ENCODE measurements at regions not wholly inside any gene's neighbourhood (a gene's known extent, or its start where the extent isn't known, plus 50 kb on each side); places are given as distances from the start of the nearest gene placed in this dataset.

DNA sequence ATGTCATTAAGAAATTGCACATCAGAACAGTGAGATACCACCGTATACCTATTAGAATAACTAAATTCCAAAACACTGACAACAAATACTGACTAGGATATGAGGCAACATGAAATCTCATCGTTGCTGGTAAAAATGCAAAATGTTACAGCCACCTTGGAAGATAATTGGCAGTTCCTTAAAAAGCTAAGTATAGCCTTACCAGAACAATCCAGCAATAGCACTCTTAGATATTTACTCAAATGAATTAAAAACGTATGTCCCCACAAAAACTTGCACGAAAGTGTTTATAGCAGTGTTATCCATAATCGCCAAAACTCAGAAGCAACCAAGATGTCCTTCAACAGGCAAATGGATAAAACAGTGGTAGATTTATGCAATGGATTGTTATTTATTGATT, 241.7 kb downstream of the EPHA4 start:
- H3K4me3 ChIP-seq, result no peak overlapping the region
- TF ChIP-seq EP300 (IDR thresholded peaks at IDR 0.05) (no peak), POLR2A (IDR thresholded peaks at IDR 0.05) (no peak)
- TF ChIP-seq, protein P1, sequence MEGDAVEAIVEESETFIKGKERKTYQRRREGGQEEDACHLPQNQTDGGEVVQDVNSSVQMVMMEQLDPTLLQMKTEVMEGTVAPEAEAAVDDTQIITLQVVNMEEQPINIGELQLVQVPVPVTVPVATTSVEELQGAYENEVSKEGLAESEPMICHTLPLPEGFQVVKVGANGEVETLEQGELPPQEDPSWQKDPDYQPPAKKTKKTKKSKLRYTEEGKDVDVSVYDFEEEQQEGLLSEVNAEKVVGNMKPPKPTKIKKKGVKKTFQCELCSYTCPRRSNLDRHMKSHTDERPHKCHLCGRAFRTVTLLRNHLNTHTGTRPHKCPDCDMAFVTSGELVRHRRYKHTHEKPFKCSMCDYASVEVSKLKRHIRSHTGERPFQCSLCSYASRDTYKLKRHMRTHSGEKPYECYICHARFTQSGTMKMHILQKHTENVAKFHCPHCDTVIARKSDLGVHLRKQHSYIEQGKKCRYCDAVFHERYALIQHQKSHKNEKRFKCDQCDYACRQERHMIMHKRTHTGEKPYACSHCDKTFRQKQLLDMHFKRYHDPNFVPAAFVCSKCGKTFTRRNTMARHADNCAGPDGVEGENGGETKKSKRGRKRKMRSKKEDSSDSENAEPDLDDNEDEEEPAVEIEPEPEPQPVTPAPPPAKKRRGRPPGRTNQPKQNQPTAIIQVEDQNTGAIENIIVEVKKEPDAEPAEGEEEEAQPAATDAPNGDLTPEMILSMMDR (IDR thresholded peaks at IDR 0.05), result no peak
- no peak overlapping the region for H3K27ac ChIP-seq
- DNase-seq (ENCODE audit: low spot score in 2 of 2), result no peak
- H3K4me1 ChIP-seq, result no peaks in the 10 kb centered on the region
- no peaks in the 10 kb centered on the region for H3K9me3 ChIP-seq
- 48 to 83% methylated on average over 5 of the region's 5 CpGs for WGBS, 2 donors
- no peaks in the 10 kb centered on the region for H3K27me3 ChIP-seq
- no peaks in the 10 kb centered on the region for H3K36me3 ChIP-seq

GRCh38 chr2:221334481-221335218, 237.5 kb downstream of the EPHA4 start:
- Histone ChIP-seq H3K27me3 (no peaks in the 10 kb centered on the region), H3K36me3 (no peaks in the 10 kb centered on the region), H3K4me1 (no peaks in the 10 kb centered on the region), H3K27ac (no peak overlapping the region), H3K9me3 (no peaks in the 10 kb centered on the region), H3K4me3 (no peak overlapping the region)
- TF ChIP-seq POLR2A (IDR thresholded peaks at IDR 0.05) (no peak), EP300 (IDR thresholded peaks at IDR 0.05) (no peak)
- TF ChIP-seq, protein P1 (IDR thresholded peaks at IDR 0.05), result no peak
- DNase-seq (ENCODE audit: low spot score in 2 of 2), result no peak
- WGBS, 2 donors, result 71 to 75% methylated on average over 11 of the region's 11 CpGs

DNA sequence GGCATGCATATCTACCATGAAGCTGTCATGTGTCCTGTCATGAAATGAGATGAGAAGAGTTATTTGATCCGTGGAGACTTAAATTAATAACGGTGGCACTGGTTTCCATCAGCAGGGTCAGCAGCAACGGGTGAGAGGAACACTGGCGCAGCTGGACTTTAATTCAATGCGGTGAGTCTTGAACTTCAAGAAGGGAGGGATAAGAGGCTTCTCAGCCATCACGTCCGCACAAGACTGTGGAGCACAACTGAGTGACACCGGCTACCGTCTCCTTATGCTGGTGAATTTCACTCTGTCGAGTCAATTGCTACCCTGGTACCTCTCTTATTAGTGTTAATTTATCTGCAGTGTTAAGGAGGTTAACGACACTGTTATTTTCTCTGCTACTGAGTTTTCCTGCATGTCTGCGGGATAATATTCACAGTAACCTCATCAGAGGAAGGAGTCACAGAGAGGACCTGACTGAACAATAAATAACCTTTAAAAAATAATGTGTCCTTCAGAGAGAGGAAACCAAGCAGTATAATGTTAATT, 236.8 kb downstream of the EPHA4 start:
- Histone ChIP-seq H3K36me3 (no peaks in the 10 kb centered on the region), H3K4me1 (no peaks in the 10 kb centered on the region), H3K9me3 (no peaks in the 10 kb centered on the region), H3K27me3 (no peaks in the 10 kb centered on the region), H3K4me3 (no peak overlapping the region), H3K27ac (no peak overlapping the region)
- DNase-seq (ENCODE audit: low spot score in 2 of 2), result no peak
- WGBS, 2 donors, result 71 to 79% methylated on average over 12 of the region's 12 CpGs
- no peak for TF ChIP-seq EP300 (IDR thresholded peaks at IDR 0.05)
- TF ChIP-seq, protein P1 (IDR thresholded peaks at IDR 0.05), result no peak
- TF ChIP-seq POLR2A (IDR thresholded peaks at IDR 0.05), result no peak

GRCh38 chr2:221336967-221337366, 235.1 kb downstream of the EPHA4 start:
- DNase-seq (ENCODE audit: low spot score in 2 of 2), result no peak
- Histone ChIP-seq H3K4me3 (no peak overlapping the region), H3K9me3 (no peaks in the 10 kb centered on the region), H3K4me1 (no peaks in the 10 kb centered on the region), H3K27me3 (no peaks in the 10 kb centered on the region), H3K36me3 (no peaks in the 10 kb centered on the region), H3K27ac (no peak overlapping the region)
- WGBS, 2 donors, result 82 to 92% methylated on average over 2 of the region's 2 CpGs
- TF ChIP-seq EP300 (IDR thresholded peaks at IDR 0.05) (no peak), POLR2A (IDR thresholded peaks at IDR 0.05) (no peak)
- TF ChIP-seq, protein P1 (IDR thresholded peaks at IDR 0.05), result no peak

GRCh38 chr2:221337957-221338685, 234.0 kb downstream of the EPHA4 start:
- Histone ChIP-seq H3K36me3 (no peaks in the 10 kb centered on the region), H3K27ac (no peak overlapping the region), H3K4me1 (no peaks in the 10 kb centered on the region), H3K27me3 (no peaks in the 10 kb centered on the region), H3K9me3 (no peaks in the 10 kb centered on the region), H3K4me3 (no peak overlapping the region)
- DNase-seq (ENCODE audit: low spot score in 2 of 2), result no peak
- TF ChIP-seq, protein P1 (IDR thresholded peaks at IDR 0.05), result no peak
- 79% methylated on average over 5 of the region's 5 CpGs for WGBS, 2 donors
